GF-D8 (cell line): ENCODE measurements at regions not wholly inside any gene's neighbourhood (a gene's known extent, or its start where the extent isn't known, plus 50 kb on each side); places are given as distances from the start of the nearest gene placed in this dataset.

ENCODE experiments used
- DNase-seq: peaks from one replicate; lab custom pipeline; 2025; lab: John Stamatoyannopoulos, UW

GRCh38 chr14:58846682-58847465 lies 209.1 kb downstream of the DACT1 start:
- DNase-seq: no peak

- DNase-seq: no peak
These were observed 210.6 kb downstream of the DACT1 start for GRCh38 chr14:58848365-58848764.

GRCh38 chr14:58849601-58850000 lies 211.8 kb downstream of the DACT1 start:
- DNase-seq: no peak

- no peak for DNase-seq
These were observed 212.2 kb downstream of the DACT1 start for GRCh38 chr14:58850011-58850410.

- DNase-seq: no peak
These were observed 223.8 kb downstream of the DACT1 start for GRCh38 chr14:58861586-58861985.

GRCh38 chr14:58862416-58863160 lies 224.8 kb downstream of the DACT1 start:
- no peak for DNase-seq

GRCh38 chr14:58863661-58864345 lies 226.0 kb downstream of the DACT1 start:
- DNase-seq: no peak

- DNase-seq: no peak
These were observed 227.2 kb downstream of the DACT1 start for GRCh38 chr14:58864751-58865513.

- DNase-seq: no peak
These were observed 227.9 kb downstream of the DACT1 start for GRCh38 chr14:58865514-58866281.

- DNase-seq: no peak
These were observed 228.6 kb downstream of the DACT1 start for GRCh38 chr14:58866391-58866790.

GRCh38 chr14:58870961-58871360 lies 233.2 kb downstream of the DACT1 start:
- DNase-seq: no peak

GRCh38 chr14:58871573-58871972 lies 233.8 kb downstream of the DACT1 start:
- no peak for DNase-seq

GRCh38 chr14:58872061-58872460 lies 234.3 kb downstream of the DACT1 start:
- DNase-seq: no peak

- no peak for DNase-seq
These were observed 235.6 kb downstream of the DACT1 start for GRCh38 chr14:58873228-58873953.

- no peak for DNase-seq
These were observed 237.9 kb downstream of the DACT1 start for GRCh38 chr14:58875613-58876012.

- DNase-seq: no peak
These were observed 238.8 kb downstream of the DACT1 start for GRCh38 chr14:58876608-58877007.

GRCh38 chr14:58878439-58879139 lies 240.8 kb downstream of the DACT1 start:
- no peak for DNase-seq

GRCh38 chr14:58881433-58881832 lies 243.7 kb downstream of the DACT1 start:
- DNase-seq: no peak

- DNase-seq: no peak
These were observed 244.8 kb downstream of the DACT1 start for GRCh38 chr14:58882577-58883018.

- no peak for DNase-seq
These were observed 246.7 kb downstream of the DACT1 start for GRCh38 chr14:58884442-58884841.
